NK-92 treated with Interleukin-12 subunit alpha and Interleukin-12 subunit beta, amount 100 ng/mL, for 24 hours (cell line): ENCODE measurements at regions not wholly inside any gene's neighbourhood (a gene's known extent, or its start where the extent isn't known, plus 50 kb on each side); places are given as distances from the start of the nearest gene placed in this dataset.
"Not testable (repeated sequence)": the region's sequence is repeated elsewhere in the genome, so short reads cannot be mapped to it uniquely, and the experiment has no call there.

Experiments used
- DNase-seq: peaks from one replicate; lab custom pipeline; 2025; lab: John Stamatoyannopoulos, UW

DNA sequence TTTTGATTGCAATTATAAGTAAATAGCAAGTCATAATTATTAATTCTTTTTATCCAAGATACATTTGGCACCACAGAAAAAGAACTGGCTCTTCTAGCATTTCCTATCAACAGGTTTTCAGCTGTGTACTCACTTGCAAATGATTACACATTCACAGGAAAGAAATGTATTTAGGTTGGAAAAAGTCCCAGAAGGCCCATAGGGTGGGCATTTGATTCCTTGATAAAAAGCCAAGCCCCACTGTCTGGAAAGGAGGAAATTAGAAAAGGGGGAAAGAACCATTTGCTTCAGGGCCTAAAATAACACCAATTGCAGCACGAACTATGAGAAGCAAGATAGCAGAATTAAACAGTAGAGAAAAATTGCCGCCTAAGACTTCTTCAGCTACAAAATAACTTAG, 80.8 kb upstream of the COL1A2 start:
- no peak for DNase-seq

DNA sequence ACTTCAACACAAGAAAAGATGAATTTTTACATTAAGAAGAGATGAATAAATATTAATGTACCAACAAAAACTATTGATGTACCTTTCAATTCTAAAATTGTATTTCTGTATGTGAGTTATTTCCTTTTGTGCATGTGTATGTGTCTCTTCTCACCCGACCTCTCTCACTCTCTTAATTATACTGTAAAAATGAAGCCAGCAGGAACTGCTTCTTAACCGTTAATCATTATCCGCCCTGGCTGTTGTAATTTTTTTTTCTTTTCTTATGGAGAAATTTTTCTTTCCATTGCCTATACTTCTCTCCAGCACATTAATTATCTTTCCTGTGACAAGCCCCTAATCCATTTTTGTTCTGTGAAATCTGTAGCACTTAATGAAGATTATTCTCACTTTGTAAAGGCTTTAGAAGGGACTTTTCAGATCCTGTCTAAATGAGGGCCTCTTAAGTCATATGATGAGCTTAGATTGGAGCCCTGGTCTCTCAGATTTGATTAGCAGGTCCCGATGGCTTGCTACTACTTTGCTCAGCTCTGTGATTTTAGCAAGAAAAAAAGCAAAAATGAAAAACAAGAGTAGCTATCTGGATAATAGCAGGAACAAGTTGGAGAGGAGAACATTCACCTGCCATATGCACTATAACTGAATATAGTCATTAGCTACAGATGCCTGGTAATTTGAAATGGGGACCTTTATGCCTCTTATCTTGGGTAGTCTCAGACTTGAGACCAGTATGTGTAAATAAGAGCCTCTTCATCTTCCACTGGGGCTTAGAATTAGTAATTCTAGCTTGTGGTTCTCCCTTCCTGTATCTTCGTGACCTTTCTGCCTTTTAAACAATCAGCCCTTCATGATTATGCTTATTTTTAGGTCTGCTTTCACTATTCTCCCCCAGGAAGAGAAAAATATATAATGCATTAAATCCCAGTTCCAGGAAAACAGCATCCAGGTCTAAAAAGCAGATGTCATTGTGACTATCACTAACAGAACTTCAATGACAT, 80.0 kb upstream of the COL1A2 start:
- DNase-seq: no peak

DNA sequence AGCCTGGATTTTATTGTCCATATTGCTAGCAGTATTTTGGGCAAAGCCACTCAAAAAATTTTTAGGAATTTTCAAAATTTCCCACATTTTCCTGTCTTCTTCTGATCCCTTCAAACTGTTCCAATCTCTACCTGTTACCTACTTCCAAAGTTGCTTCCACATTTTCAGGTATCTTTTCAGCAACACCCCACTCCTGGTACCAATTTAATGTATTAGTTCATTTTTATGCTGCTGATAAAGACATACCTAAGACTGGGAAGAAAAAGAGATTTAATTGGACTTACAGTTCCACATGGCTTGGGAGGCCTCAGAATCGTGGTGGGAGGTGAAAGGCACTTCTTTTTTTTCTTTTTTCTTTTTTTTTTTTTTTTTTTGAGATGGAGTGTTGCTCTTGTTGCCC, 73.6 kb upstream of the COL1A2 start:
- not testable (repeated sequence) for DNase-seq

DNA sequence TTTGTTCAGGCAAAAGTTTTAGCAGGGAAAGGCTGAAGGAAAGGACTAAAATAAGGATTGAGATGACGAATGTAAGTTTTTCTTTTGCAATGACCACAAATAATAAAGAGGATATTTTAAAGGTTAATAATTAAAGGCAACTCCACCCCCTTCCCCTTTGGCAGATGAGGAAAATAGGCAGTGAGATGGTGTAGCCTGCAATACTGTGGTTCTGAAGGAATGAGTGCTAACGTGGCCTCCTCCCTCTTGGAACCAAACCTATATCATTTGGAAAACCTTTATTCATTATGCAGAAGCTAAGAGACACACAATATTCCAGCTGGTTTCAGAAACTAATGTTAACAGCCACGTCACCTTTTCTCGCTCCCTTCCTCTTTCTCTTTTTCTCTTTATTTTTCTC, 70.9 kb upstream of the COL1A2 start:
- no peak for DNase-seq

DNA sequence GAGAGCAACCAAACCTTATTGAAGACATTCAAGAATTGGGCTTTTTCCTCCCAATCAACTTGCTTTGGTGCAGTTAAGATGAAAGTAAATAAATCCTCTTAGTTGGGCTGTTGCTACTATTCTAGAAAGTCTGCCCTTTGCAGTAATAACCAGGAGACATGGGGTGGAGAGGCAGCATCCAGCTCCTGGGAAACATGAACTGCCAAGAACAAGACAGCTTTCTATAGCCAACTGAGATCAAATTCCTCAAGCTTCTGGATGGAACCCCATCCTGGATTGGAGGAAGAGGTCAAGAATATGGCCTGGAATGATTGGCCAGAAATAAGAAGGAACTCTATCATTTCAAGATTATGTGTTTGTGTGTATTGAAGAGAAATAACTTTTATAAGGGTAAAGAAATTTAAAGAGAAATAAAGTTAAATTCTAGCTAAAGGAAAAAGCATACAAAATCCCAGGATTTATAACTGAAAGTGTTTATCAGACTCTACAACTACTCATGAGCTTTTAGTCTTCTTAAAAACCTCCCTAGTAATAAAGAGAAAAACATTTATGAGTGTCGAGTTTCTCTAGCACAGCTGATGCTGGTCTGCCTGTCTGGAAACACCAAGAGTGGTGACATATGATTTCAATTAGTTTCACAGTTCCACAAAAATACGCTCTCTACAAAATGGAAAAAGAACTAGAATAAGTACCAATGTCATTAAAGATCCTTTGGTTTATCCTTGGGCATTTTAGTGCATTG, 70.1 kb upstream of the COL1A2 start:
- DNase-seq: no peak

DNA sequence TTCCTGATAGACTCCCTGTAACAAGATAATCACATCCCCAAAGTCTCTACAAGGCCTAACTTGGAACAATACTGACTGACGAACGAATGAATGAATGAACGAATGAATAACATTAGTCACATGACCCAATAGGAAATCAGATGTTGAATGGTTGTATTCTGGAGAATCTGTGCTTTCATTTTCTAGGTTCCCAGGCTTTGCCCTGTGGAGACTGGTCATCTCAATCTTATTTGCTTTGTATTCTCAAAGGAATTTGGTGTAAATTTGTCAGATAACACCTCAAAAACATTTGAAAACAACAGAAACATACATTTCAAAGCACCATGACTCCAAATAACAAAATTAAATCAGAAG, 69.6 kb upstream of the COL1A2 start:
- no peak for DNase-seq

DNA sequence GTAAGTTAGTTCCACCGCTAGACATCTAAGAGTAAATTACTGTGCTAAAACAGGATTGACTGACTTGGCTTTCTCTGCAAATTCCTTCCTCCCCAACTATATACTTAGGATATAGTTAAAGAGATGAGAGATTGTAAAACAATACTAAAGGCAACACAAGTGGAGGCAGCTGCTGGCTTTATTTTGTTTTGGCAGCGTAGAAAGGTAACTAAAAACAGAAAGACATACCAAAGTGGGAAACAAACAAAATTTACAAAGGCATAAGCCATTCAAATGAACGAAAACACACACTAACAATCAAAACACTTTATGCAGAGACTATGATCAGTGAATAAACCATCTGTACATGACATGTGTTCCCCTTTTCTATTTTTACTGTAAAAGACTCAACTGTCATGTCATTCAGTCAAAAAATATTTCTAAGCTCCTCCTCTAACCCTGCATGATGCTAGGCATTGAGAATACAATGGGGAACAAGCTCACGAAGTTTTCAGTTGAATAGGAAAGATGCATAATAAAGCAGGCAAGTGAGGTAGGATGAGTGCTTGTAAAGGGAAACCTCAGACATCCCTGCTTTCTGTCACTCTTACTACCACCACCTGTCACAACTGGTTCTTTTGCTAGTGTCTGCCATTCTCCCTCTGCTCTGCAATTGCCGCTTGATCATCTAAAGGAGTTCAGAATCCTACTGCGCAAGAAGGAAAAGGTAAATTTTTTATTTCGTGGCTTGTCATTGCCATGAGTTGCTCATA, 64.2 kb upstream of the COL1A2 start:
- DNase-seq: no peak

DNA sequence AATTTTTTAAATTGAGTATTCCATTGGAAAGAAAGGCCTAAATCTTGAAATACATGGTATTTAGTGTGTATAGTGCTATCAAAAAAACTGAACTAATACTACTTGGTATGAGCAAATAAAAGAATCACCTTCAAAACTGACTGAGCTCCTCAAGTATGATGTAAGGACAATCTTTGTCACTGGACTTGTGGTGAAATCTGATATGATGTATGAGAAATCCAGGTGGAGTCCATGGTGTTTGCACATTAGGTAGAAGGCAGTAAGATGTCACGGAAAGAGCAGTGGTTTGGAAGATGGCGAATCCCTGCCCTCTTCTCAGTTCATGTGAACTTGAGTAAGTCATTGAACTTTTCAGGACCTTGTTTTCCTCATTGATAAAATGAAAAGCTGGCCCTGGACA, 62.1 kb upstream of the COL1A2 start:
- no peak for DNase-seq

DNA sequence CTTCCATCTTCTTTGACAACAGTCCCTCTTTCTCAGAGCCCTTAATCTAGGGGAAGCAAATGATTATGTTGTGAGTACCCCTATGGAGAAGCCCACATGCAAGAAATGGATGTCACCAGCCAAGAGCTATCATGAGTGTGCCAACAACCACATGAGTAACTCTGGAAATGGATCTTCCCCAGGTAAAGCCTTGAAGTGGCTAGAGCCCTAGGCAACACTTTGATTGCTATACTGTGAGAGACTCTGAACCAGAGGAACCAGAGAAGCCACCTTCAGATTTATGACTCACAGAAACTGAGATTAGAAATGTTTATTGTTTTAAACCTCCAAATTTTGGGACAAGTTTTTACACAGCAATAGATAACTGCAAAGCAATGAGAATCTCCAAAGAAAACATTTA, 60.9 kb upstream of the COL1A2 start:
- no peak for DNase-seq

DNA sequence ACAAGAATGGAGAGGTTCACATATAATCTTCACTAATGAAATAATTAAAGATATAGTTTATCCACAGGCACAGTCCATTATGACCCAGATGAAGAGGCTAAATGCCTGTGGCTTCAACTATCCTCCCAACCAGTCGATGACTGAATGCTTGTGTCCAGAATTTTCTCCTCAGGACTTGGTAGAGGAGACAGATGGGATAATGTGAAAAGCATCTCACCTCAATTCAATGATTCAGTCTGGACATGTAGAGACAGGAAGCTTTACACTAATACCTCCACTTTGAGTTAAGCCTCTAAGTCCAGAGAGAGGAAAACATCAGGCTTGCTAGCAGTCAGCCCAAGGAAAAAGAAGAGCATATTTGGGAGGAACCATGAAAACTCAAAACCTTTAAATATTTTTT, 59.1 kb upstream of the COL1A2 start:
- DNase-seq: no peak

DNA sequence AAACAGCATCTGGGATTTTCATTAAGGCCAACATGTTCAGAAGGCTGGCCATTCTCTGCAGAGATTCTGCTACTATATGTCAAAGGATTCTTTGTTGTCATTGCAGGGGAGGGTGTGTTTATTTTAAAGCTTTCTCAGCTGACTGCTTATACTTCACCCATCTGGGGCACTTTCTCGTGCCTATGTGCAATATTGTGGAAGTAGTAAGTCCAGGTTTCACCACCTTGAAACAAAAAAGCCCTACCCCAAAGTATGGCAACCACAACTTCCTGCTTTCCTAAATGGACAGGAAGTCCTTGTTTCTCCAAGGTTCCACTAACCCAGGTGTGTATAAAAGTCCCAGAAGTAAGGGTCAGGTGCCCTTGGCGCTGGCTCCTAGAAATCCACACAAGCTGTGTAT, 58.7 kb upstream of the COL1A2 start:
- no peak for DNase-seq

DNA sequence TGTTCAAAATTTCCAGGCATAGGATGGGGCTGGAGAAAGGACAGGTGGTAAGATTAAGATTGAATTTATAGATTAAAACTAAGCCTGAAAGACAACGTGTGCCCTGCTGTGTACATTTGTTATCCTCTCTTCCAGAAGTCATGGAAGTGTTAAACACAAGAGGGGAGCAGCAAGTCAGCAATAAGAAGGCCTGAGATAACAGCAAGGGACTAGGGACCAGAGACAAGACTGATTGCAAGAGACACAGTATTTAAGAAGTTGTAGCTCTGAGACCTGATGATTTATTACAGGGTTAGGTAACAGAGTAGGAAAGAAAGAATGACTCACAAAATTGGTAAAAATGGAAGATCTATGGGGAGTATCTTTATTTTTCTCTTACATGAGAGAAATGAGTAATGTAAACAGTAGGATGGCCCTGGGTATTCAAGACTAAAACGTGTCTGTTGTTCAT, 55.7 kb upstream of the COL1A2 start:
- DNase-seq: no peak

DNA sequence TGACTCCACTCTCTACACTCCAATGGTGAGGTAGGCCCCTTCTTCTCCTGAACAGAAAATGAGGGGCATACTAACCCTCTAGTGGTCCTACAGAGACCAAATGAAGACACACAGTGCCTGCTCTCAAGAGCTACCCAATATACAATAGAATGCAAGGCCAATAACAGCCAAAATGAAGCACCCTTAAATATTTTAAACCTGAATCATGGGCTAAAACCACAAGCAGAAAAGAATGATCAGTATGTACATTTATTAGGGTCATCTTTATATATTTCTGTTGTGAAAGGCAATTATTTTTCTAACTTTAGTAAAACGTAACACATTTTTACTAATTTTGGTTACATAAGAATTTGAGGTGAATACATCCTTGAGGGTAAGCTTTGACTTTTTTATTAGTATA, 49.9 kb upstream of the COL1A2 start:
- no peak for DNase-seq
